ENCODE measurements at regions not wholly inside any gene's neighbourhood (a gene's known extent, or its start where the extent isn't known, plus 50 kb on each side); places are given as distances from the start of the nearest gene placed in this dataset.
"Not testable (repeated sequence)": the region's sequence is repeated elsewhere in the genome, so short reads cannot be mapped to it uniquely, and the experiment has no call there.

- no peaks in the 10 kb centered on the region for H3K36me3 ChIP-seq (ENCODE audit: insufficient read depth in 1 of 2, low read depth in 1 of 2)
- H3K27ac ChIP-seq, result no peak overlapping the region
- no peaks in the 10 kb centered on the region for H3K9me3 ChIP-seq
- intact Hi-C loops (cut with DNase I), result no loop called here
- WGBS, 3 donors, result 60 to 76% (median 62%) methylated on average over 2 of the region's 2 CpGs
- no peak for ATAC-seq
- no peak for TF ChIP-seq CTCF (IDR thresholded peaks at IDR 0.05)
- no peaks in the 10 kb centered on the region for H3K4me1 ChIP-seq
- no peak overlapping the region for H3K4me3 ChIP-seq
- no peaks in the 10 kb centered on the region for H3K27me3 ChIP-seq (ENCODE audit: insufficient read depth in 3 of 3, low read length in 2 of 3)
- DNase-seq, result no peak
These were observed 1073.4 kb downstream of the PCDH17 start for GRCh38 chr13:58704953-58705352.

GRCh38 chr13:58706421-58706820, 1074.9 kb downstream of the PCDH17 start:
- Histone ChIP-seq H3K4me1 (no peaks in the 10 kb centered on the region), H3K27me3 (ENCODE audit: insufficient read depth in 3 of 3, low read length in 2 of 3) (no peaks in the 10 kb centered on the region), H3K27ac (no peak overlapping the region), H3K4me3 (no peak overlapping the region), H3K9me3 (no peaks in the 10 kb centered on the region), H3K36me3 (ENCODE audit: insufficient read depth in 1 of 2, low read depth in 1 of 2) (no peaks in the 10 kb centered on the region)
- WGBS, 3 donors, result 68 to 78% (median 72%) methylated on average over 2 of the region's 2 CpGs
- ATAC-seq, result no peak
- DNase-seq, result no peak
- intact Hi-C loops (cut with DNase I), result no loop called here
- no peak for TF ChIP-seq CTCF (IDR thresholded peaks at IDR 0.05)

- WGBS, 3 donors, result 73 to 81% (median 76%) methylated on average over 8 of the region's 8 CpGs
- TF ChIP-seq CTCF (IDR thresholded peaks at IDR 0.05), result no peak
- Histone ChIP-seq H3K36me3 (ENCODE audit: insufficient read depth in 1 of 2, low read depth in 1 of 2) (no peaks in the 10 kb centered on the region), H3K4me3 (no peak overlapping the region), H3K27me3 (ENCODE audit: insufficient read depth in 3 of 3, low read length in 2 of 3) (no peaks in the 10 kb centered on the region), H3K9me3 (no peaks in the 10 kb centered on the region), H3K27ac (no peak overlapping the region), H3K4me1 (no peaks in the 10 kb centered on the region)
- ATAC-seq (no peak), DNase-seq (no peak)
- intact Hi-C loops (cut with DNase I), result no loop called here
These were observed 1080.6 kb downstream of the PCDH17 start for GRCh38 chr13:58712191-58712590.

GRCh38 chr13:58714016-58714415, 1082.5 kb downstream of the PCDH17 start:
- DNase-seq; H3K36me3 ChIP-seq (ENCODE audit: insufficient read depth in 1 of 2, low read depth in 1 of 2); H3K27ac ChIP-seq; intact Hi-C loops (cut with DNase I); ATAC-seq; H3K27me3 ChIP-seq (ENCODE audit: insufficient read depth in 3 of 3, low read length in 2 of 3); H3K9me3 ChIP-seq; H3K4me3 ChIP-seq; H3K4me1 ChIP-seq: not testable (repeated sequence)
- 93 to 97% (median 95%) methylated on average over 13 to 25 of the region's 25 CpGs for WGBS, 3 donors

GRCh38 chr13:58721273-58721672, 1089.7 kb downstream of the PCDH17 start:
- Histone ChIP-seq H3K36me3 (ENCODE audit: insufficient read depth in 1 of 2, low read depth in 1 of 2) (no peaks in the 10 kb centered on the region), H3K4me1 (no peaks in the 10 kb centered on the region), H3K9me3 (no peaks in the 10 kb centered on the region), H3K27ac (no peak overlapping the region), H3K27me3 (ENCODE audit: insufficient read depth in 3 of 3, low read length in 2 of 3) (no peaks in the 10 kb centered on the region), H3K4me3 (no peak overlapping the region)
- WGBS, 3 donors, result 95 to 98% (median 97%) methylated on average over 1 of the region's 1 CpG
- intact Hi-C loops (cut with DNase I), result no loop called here
- ATAC-seq, result no peak
- TF ChIP-seq CTCF (IDR thresholded peaks at IDR 0.05), result no peak
- DNase-seq, result no peak

Data from psoas muscle (tissue), 7 donors.